ENCODE measurements at regions not wholly inside any gene's neighbourhood (a gene's known extent, or its start where the extent isn't known, plus 50 kb on each side); places are given as distances from the start of the nearest gene placed in this dataset.

DNA sequence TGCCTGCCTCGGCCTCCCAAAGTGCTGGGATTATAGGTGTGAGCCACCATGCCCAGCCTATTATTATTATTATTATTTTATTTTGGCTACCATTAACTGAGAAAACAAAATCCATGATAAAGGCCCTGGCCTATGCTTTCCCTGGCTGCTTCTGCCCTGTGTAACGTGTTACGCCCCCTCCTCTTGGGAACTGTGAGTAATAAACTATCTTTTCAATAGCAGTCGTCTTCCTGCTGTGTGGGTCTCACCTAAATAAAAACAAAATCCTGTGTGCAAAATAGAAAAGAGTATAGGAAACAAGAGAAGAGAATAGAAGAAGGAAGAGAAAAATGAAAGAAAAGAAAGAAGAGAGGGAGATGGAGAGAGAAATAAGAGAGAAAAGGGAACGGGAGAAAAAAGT is 237.0 kb downstream of the MIAT start:
- no peak for DNase-seq (ENCODE audit: low read depth)

DNA sequence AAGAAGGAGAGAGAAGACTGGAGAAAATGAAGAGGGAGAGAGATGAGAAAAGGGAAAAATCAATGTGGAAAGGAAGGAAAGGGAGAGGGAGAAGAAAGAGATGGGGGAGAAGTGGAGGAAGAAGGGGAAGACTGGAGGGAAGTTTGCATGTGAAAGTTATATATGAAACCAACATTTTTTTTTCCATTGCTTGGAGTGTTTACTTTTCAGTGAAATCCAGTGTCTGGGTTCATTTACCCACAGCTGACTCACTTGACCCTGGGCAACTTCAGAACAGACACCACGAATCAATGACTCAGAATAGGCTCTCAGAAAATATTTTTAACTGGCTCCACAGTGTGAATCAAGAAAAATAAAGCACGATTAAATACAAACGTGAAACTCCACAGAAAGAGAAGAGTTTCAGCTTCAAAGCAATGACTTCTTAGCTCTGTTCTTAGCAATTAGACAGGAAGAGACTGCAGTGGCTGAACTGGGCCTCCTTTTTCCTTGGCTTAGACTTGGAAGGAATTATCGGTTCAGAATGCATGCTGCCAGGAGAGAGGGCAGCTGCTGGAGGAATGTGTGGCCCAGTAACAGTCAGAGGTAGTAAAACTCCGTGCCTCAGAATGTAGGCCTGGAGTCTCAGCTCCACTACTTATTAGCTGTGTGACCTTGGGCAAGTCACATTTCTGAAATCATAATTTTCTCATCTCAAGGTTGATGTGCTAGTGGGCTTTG is 237.5 kb downstream of the MIAT start:
- DNase-seq (ENCODE audit: low read depth), result peak; percentile 74

DNA sequence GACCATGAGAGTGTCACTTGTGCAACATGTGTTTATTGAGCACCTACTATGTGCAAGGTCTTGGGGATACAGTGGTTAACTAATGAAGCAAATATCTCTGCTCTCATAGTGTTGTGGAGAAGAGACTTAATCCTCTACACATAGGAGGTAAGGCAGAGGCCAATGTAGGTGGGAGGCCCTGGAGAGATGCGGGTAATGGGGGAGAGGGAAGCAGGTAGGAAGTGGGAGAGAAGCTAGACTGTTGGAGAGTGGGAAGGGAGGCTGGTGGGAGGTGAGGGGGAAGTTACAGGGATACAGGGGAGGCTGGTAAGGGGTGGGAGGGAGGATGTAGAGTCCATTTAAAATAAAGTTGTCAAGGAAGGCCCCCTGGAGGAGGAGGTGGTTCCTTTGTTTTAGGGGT is 240.0 kb downstream of the MIAT start:
- DNase-seq (ENCODE audit: low read depth), result no peak

DNA sequence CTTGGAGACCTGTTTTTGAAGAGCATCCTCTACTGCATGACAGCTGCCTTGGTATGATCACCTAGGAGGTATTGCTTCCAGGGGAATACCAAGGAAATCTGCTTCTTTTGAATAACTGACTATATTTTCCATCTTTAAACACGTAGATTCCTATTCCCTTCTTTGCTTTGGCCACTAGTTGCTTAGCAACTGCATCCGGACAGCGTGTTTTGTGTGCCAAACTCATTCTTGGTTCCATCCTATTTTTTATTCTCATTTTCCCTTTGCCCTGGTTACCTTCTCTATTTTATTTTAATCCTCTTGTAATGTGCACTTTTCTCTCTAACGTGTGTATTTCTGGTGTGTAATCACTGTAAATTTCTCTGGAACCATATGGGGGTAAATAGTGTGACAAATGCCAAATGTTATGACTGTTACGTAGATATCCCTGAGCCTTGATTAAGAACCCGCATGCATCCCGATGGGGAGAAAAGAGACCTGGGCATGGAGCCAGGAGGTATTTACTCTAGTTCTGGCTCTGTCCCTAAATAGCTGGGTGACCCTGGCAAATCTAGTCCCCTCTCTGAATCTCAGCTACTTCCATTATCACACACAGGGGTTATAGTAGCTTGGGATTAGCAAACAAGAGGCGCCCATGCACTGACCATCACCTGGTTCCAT is 241.7 kb downstream of the MIAT start:
- DNase-seq (ENCODE audit: low read depth), result no peak

DNA sequence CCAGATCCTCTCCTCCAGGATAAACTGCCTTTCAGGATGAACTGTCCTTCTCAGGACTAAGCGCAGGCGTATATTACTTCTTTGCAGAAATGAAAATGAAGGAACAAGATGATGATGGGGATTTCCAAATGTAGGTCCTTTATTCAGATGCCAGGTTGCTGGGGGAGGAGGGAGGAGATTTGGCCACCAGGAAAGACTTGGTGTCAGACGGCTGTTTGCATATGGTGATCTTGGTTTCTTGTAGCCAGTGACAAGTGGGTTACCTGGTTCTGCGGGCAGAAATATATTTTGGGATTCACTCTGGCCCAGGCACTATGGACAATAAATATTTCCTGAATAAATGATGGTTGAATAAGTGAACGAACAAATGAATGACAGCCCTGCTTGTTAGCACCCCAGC is 243.4 kb downstream of the MIAT start:
- no peak for DNase-seq (ENCODE audit: low read depth)

DNA sequence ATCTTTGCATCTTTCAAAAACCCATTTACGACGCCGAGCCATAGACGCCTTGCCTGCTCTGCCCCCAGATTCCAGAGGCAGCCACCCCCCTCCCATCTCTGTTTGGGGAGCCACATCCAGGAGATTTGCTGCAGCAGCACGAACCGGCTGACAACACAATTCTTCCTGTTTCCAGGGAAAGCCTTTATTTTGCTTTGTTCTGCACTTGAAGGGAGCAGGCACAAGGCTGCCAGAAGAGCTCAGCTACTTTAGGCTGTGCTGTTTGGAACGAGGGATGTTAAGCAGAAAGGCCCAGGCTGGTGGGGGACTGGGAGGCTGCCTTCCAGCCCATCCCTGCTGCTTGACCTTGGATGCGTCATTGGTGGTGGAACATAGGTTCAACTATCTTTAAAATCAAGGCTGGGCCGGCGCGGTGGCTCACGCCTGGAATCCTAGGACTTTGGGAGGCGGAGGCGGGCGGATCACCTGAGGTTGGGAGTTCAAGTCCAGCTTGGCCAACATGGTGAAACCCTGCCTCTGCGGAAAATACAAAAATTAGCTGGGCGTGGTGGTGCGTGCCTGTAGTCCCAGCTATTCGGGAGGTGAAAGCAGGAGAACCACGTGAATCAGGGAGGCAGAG is 243.9 kb downstream of the MIAT start:
- DNase-seq (ENCODE audit: low read depth), result no peak

DNA sequence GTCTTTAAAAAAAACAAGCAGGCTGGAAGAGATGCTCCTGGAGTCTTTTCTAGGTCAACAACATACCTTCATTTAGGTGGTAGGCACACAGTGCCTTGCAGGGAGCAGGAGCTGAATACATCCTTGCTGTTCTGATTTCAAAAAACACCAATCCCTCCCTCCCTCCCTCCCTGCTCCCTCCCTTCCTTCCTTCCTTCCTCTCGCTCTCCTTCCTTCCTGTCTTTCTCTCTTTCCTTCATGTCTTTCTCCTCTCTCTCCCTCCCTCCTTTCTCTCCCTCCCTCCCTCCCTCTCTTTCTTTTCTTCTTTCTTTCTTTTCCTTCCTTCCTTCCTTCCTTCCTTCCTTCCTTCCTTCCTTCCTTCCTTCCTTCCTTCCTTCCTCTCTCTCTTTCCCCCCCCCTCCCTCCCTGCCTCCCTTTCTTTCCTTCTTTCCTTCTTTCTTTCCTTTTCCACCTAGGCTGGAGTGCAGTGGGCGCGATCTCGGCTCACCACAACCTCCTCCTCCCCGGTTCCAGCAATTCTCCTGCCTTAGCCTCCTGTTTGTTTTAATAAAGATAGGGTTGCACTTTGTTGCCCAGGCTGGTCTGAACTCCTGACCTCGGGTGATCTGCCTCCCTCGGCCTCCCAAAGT is 245.1 kb downstream of the MIAT start:
- DNase-seq (ENCODE audit: low read depth), result no peak

DNA sequence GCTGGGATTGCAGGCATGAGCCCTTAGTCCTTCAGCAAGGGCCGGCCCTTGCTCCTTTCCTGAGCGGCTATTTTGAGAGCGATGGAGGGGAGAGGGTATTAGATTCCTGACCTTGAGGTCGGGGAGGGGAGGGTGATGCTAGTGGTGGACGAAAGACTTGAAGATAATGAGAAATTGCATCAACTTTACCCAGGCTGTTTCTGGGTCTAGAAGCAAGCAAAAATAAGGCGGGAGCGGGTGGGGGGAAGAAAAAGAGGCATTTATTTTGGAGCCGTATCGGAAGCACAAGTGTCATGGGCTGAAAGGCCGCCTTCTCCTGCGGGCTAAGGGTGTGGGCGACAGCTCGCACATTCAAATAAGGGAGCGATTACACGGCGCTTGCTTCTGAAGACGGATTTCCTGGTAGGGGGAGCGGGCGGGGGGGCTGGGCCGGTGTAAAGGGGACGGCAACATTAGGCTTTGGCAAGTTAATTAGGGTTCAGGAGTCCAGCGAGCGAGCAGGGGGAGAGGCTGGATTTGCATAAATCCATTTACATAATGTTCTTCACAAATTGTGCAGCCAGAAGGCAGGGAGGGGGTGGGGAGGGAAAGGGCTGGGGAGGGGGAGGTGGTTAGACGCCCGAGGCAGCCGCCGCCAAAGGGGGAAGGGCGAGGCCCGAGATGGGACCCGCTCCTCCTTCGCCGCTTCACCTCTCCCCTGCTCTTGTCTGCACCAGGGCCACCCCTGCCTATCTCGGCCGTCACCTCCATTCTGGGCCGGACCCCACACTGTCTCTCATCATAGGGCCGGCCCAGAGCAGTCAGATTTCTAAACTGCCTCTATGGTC is 245.9 kb downstream of the MIAT start:
- DNase-seq (ENCODE audit: low read depth), result no peak

DNA sequence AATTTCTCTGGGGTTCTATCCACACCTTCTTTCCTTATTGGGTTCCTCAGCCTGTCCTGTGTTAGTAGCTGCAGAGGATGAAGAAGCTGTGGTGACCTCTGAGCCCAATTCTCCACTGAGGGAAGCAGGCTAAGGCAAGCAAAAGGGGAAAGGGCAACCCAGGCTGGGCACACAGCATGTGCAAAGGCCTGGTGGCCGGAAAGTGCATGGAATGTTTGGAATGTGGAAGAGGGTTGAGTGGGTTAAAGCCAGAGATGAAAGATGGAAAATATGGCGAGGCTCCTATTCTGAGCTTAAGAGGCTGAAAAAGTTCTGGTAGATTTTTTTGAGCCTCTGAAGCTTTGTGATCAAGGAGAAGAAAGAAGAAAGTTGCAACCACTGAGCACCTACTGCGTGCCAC is 247.1 kb downstream of the MIAT start:
- DNase-seq (ENCODE audit: low read depth), result no peak

DNA sequence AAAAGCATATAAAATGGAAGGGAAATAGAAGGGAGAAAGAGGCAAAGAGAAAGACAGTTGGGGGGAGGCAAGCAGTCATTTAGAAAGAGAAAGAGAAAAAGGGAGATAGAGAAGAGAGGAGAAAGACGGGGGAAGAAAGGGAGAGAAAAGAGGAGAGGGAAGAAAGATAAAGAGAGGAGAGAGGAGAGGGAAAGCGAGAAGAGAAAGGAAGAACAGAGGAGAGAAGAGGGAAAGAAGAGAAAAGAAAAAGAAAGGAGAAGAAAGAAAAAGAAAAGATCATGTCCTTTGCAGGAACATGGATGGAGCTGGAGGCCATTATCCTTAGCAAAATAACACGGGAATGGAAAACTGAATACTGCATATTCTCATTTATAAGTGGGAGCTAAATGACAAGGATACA is 247.7 kb downstream of the MIAT start:
- DNase-seq (ENCODE audit: low read depth), result no peak

DNA sequence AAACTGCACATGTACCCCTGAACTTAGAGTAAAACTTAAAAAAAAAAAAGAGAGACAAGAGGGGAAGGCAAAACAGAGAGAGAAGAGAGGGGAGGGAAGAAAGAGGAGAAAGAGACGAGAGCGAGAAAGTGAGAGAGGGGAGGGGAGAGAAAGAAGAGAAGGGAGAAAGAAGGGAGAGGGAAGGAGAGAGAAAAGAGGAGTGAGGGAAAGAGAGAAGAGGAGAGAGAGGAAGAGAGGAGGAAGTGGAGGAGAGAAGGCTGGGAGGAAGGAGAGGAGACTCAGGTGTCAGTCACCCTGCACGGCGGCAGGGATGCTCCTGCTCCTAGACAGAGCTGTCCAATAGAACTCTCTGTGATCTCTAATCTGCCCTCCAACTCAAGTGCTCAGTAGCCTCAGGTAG is 248.3 kb downstream of the MIAT start:
- DNase-seq (ENCODE audit: low read depth), result no peak

DNA sequence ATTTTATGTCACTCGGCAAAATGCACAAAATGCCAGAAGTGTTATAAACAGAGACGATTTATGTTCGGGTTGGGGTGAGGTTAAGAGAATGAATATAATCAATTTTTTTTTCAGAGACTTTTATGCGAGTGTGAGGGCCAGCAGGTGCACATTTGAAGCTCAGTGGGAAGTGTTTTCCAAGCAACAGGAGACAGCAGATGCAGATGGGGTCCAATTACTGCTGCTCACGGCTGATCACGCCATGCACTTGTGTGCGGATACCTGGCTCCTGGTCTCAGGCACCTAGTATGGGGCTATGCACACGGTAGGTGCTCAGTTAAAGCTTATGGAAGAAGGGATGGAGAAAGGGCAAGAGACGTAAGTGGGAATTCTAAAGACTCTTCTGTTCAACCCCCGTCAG is 249.1 kb downstream of the MIAT start:
- no peak for DNase-seq (ENCODE audit: low read depth)

DNA sequence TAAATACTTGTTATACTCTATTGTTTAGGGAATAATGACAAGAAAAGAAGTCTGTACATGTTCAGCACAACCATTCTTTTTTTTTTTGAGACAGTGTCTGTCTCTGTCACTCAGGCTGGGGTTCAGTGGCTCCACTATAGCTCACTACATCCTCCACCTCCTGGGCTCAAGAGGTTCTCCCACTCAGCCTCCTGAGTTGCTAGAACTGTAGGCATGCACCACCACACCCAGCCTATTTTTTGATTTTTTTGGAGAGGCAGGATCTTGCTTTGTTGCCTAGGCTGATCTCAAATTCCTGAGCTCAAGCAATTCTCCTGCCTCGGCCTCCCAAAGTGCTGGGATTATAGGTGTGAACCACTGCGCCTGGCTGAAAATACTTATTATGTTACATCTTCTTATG is 250.0 kb downstream of the MIAT start:
- no peak for DNase-seq (ENCODE audit: low read depth)

DNA sequence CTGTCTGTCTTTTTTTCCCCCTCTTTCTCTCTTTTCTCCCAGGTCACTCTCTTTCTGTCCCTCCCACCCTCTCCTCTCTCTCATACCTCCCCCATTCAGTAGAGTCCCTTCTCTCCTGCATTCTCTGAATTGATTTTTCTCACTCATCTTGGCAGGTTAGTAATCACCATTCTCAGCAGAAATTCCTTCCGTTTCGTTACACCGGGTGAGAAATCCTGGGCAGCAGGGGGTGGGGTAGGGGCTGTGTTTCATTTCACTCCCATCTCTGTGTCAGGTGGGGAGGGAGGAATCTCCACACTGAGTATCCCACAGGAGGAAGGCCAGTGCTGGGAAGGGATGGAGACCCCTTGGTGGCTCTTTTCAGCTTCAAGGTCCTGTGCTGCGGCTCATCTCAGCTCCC is 253.5 kb downstream of the MIAT start:
- no peak for DNase-seq (ENCODE audit: low read depth)

DNA sequence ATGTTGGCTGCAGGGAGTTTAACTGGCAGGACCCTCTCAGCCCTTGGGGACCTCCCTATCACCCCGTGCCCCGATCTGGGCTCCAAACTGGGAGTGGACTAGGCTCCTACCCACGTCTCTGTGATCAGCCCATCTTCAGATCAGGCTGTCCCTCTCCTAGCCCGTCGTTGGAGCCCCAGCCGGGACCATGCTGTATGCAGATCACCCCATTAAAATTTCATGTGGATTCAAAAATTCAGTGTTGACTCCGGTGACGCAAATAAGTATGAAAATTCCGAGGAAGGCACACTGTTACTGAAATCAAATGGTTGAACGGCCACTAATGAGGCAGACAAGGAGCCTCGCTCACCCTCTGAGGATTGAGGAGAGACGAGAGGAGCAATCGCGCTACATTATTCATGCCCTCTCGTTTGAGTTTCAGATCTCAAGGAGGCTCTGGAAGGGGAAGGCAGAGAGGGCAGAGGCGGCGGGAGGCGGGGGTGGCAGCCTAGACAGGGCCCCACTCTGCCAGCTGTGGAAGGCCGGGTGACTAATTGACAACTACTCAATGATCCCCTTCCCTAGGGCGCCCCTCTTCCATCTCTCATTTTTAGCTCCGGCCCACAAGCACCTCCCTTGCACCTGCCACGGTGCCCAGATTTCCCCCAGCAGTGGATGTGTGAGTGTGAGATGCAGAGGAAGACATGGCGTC is 255.4 kb downstream of the MIAT start:
- no peak for DNase-seq (ENCODE audit: low read depth)

DNA sequence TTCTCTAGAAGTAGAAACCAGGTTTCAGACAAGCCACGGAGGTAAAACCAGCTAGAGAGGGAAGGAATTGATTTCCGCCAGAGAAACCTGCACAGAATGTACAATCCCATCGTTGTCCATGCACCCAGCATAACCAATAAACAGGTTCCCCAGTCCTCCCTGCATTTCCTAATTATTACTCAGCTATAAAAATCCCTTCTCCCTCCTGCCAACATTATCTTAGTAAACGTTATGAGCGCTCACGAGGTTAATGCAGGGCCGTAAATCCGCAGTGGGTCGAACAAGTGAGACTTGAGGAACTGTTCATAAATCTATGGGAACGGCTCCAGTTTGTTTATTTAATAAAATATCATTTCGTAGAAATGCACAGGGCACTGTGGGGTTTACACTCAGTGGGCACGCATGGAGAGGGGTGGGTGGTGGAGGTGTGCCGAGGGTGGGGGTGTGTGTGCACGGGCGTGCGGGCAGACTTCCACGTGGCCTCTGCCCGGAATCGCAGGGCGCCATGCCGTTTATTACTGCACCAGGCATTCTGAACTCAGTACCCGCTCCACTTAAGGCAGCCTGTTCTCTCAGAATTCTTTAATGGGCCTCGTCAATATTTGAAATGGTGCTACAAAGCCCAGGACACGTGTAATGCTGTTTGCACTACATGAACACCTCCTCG is 257.3 kb downstream of the MIAT start:
- DNase-seq (ENCODE audit: low read depth), result no peak

DNA sequence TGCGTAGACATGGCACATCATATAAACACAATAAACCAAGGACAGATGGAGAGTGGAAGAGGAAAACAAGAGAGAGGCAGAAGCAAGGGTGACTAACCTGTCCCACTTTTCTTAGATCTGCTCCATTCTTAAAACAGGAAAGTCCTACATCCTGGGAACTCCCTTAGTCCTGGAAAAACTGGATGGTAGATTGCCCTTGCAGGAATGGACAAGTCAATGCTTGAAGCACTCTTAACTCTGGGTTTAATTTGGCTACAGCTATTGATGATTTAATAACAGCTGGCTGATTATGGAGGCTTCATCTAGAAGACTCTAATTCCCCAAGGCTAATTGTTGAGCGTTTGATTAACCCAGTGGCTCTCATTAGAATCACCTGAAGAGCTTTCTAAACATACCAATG is 258.8 kb downstream of the MIAT start:
- no peak for DNase-seq (ENCODE audit: low read depth)

DNA sequence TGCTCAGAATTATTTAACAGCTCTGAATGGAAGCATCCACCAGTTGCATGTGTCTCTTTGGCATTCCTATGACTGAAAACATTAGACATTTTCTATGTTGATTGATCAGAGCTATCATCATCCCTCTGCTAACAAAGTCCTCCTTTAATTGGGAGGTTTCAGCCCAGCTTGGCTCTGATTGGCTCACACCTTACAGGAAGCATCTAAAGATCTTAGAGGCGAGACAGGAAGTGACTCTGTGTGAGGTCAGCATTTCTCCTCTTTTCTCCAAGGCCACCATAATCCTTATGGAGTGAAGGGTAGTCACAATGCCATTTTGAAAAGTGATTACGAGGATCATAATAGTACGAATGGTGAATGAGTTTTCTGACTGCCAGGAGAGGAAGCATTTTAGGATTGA is 260.8 kb downstream of the MIAT start:
- no peak for DNase-seq (ENCODE audit: low read depth)

DNA sequence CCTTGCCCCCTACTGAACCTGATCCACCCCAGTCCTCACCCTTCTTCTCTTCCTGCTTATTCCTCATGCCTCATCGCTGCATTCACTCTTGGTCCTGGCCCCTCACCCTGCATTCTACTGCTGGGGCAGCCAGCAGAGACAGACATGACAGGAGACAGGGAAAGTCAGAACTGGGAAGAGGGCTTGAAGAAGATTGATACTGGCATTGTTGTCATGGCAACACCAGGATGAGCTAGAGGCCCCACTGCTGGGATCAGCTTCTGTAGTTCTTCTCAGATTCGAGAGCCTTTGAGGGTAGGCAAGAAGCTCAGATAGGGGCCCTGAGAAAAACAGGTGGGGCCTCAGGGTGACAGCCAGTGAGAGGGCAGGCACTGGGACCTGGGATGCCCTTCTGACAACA is 264.3 kb downstream of the MIAT start:
- DNase-seq (ENCODE audit: low read depth), result no peak

DNA sequence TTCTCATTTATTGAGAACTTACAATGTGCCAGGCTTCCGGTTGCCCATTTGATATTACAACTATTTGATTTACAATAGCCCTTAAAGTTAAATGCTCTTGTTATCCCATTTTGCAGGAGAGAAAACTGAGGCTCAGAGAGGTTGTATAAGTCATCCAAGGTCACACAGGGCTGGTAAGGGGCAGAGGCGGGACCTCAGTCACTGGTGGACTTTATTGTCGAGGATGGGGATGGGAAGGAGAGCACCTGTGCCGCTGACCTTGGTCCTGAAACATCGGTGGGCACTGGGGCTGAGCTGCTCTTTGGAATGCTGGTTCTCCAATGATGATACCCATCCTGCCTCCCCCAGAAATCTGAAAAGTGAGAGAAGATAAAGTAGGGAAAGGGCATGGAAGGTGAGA is 265.4 kb downstream of the MIAT start:
- no peak for DNase-seq (ENCODE audit: low read depth)

DNA sequence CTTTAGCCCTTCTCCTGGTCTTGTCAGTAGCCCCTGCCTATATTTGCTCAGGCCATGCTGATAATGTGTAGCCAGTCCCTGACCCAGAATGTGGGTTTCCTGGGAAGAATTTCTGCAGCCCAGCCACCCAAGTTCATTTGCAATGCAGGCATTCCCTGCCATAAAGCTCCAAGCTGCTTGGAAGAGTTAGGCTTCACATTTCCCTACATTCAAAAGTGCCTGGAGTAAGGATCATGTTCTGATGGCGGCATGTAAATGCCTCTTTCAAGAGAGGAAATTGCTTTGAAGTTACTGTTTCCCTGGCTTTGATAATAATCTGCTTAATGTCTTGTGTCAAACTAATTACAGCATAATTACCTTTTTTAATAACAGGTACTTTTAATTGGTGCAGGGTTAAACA is 266.1 kb downstream of the MIAT start:
- DNase-seq (ENCODE audit: low read depth), result no peak

Data from fibroblast of the conjunctiva (primary cell).